ENCODE measurements at regions not wholly inside any gene's neighbourhood (a gene's known extent, or its start where the extent isn't known, plus 50 kb on each side); places are given as distances from the start of the nearest gene placed in this dataset.

- TF ChIP-seq CTCF (conservative IDR thresholded peaks at IDR 0.05 in 1 of 2, IDR thresholded peaks at IDR 0.05 in 1 of 2; ENCODE audit: low read depth in 1 of 2, low read length in 2 of 2) = no peak
- TF ChIP-seq EZH2 (IDR thresholded peaks at IDR 0.05; ENCODE audit: low read length, missing control alignments) = no peak
These were observed 150.5 kb downstream of the CD83 start for GRCh38 chr6:14267885-14268660.
